ENCODE measurements at regions not wholly inside any gene's neighbourhood (a gene's known extent, or its start where the extent isn't known, plus 50 kb on each side); places are given as distances from the start of the nearest gene placed in this dataset.
A peak's percentile ranks its signal among the peaks of the same experiment; 100 is the strongest.

GRCh38 chr12:16946704-16947103 lies 340.7 kb upstream of the LMO3 start:
- Histone ChIP-seq H3K27ac (ENCODE audit: low read depth, low read length, poor library complexity, severe bottlenecking) (no peak overlapping the region), H3K79me2 (ENCODE audit: insufficient read depth, low read length) (no peaks in the 10 kb centered on the region), H3F3A (ENCODE audit: insufficient read depth, low read length) (no peaks in the 10 kb centered on the region), H3K9me2 (ENCODE audit: low read depth, low read length) (no peaks in the 10 kb centered on the region), H3K36me3 (ENCODE audit: insufficient read depth, low read length) (no peaks in the 10 kb centered on the region), H3K4me1 (ENCODE audit: insufficient read depth, low read length, severe bottlenecking) (no peaks in the 10 kb centered on the region), H3K27me3 (ENCODE audit: insufficient read depth, low read length) (no peaks in the 10 kb centered on the region), H3K4me2 (ENCODE audit: low read length) (no peak overlapping the region), H2AFZ (ENCODE audit: low read length) (no peak overlapping the region), H3K9me3 (ENCODE audit: low read length) (no peaks in the 10 kb centered on the region), H3K4me3 (ENCODE audit: low read depth, low read length, poor library complexity, severe bottlenecking) (no peak overlapping the region), H4K20me1 (ENCODE audit: insufficient read depth, low read length) (no peaks in the 10 kb centered on the region), H3K9ac (ENCODE audit: low read length) (no peak overlapping the region)
- no peak for TF ChIP-seq EZH2 (IDR thresholded peaks at IDR 0.05; ENCODE audit: borderline replicate concordance, low read length)
- TF ChIP-seq, protein P1, sequence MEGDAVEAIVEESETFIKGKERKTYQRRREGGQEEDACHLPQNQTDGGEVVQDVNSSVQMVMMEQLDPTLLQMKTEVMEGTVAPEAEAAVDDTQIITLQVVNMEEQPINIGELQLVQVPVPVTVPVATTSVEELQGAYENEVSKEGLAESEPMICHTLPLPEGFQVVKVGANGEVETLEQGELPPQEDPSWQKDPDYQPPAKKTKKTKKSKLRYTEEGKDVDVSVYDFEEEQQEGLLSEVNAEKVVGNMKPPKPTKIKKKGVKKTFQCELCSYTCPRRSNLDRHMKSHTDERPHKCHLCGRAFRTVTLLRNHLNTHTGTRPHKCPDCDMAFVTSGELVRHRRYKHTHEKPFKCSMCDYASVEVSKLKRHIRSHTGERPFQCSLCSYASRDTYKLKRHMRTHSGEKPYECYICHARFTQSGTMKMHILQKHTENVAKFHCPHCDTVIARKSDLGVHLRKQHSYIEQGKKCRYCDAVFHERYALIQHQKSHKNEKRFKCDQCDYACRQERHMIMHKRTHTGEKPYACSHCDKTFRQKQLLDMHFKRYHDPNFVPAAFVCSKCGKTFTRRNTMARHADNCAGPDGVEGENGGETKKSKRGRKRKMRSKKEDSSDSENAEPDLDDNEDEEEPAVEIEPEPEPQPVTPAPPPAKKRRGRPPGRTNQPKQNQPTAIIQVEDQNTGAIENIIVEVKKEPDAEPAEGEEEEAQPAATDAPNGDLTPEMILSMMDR (IDR thresholded peaks at IDR 0.05; ENCODE audit: low read length), result no peak

- TF ChIP-seq, protein P1 (IDR thresholded peaks at IDR 0.05; ENCODE audit: low read length), result peak; percentile 98
- no peak for TF ChIP-seq EZH2 (IDR thresholded peaks at IDR 0.05; ENCODE audit: borderline replicate concordance, low read length)
- H3K9me3 ChIP-seq (ENCODE audit: low read length), result no peaks in the 10 kb centered on the region
- H3K27ac ChIP-seq (ENCODE audit: low read depth, low read length, poor library complexity, severe bottlenecking), result no peak overlapping the region
- no peaks in the 10 kb centered on the region for H3K36me3 ChIP-seq (ENCODE audit: insufficient read depth, low read length)
- H4K20me1 ChIP-seq (ENCODE audit: insufficient read depth, low read length), result no peaks in the 10 kb centered on the region
- H3K4me1 ChIP-seq (ENCODE audit: insufficient read depth, low read length, severe bottlenecking), result no peaks in the 10 kb centered on the region
- no peaks in the 10 kb centered on the region for H3K9me2 ChIP-seq (ENCODE audit: low read depth, low read length)
- no peak overlapping the region for H3K9ac ChIP-seq (ENCODE audit: low read length)
- H3K4me3 ChIP-seq (ENCODE audit: low read depth, low read length, poor library complexity, severe bottlenecking), result no peak overlapping the region
- no peaks in the 10 kb centered on the region for H3F3A ChIP-seq (ENCODE audit: insufficient read depth, low read length)
- H3K27me3 ChIP-seq (ENCODE audit: insufficient read depth, low read length), result no peaks in the 10 kb centered on the region
- H3K79me2 ChIP-seq (ENCODE audit: insufficient read depth, low read length), result no peaks in the 10 kb centered on the region
- H2AFZ ChIP-seq (ENCODE audit: low read length), result no peak overlapping the region
- H3K4me2 ChIP-seq (ENCODE audit: low read length), result no peak overlapping the region
Measured at GRCh38 chr12:16939871-16940306, 333.9 kb upstream of the LMO3 start.

DNA sequence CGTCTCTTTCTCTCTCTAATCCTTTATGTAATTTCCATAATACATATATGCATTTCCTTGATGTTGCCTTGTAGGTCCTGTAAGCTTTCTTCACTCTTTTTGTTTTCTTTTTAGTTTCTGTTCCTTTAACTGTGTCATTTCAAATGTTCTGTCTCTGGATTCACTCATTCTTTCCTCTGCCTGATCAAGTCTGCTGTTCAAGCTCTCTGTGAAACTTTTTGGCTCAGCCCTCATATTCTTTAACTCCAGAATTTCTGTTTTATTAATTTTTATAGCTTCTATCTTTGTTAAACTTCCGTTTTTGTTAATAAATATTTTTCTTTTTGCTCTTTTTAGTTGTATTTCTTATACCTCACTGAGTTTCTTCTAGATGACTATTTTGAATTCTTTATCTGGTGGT lies 321.3 kb upstream of the LMO3 start:
- TF ChIP-seq, protein P1 (IDR thresholded peaks at IDR 0.05; ENCODE audit: low read length), result no peak
- TF ChIP-seq EZH2 (IDR thresholded peaks at IDR 0.05; ENCODE audit: borderline replicate concordance, low read length), result no peak
- Histone ChIP-seq H3K4me2 (ENCODE audit: low read length) (no peak overlapping the region), H3K9ac (ENCODE audit: low read length) (no peak overlapping the region), H3K27me3 (ENCODE audit: insufficient read depth, low read length) (no peaks in the 10 kb centered on the region), H3K9me3 (ENCODE audit: low read length) (no peaks in the 10 kb centered on the region), H3K4me1 (ENCODE audit: insufficient read depth, low read length, severe bottlenecking) (no peaks in the 10 kb centered on the region), H3F3A (ENCODE audit: insufficient read depth, low read length) (no peaks in the 10 kb centered on the region), H3K27ac (ENCODE audit: low read depth, low read length, poor library complexity, severe bottlenecking) (no peak overlapping the region), H4K20me1 (ENCODE audit: insufficient read depth, low read length) (no peaks in the 10 kb centered on the region), H2AFZ (ENCODE audit: low read length) (no peak overlapping the region), H3K9me2 (ENCODE audit: low read depth, low read length) (no peaks in the 10 kb centered on the region), H3K36me3 (ENCODE audit: insufficient read depth, low read length) (no peaks in the 10 kb centered on the region), H3K4me3 (ENCODE audit: low read depth, low read length, poor library complexity, severe bottlenecking) (no peak overlapping the region), H3K79me2 (ENCODE audit: insufficient read depth, low read length) (no peaks in the 10 kb centered on the region)
